Smooth muscle cell (in vitro differentiated cells): ENCODE measurements at regions not wholly inside any gene's neighbourhood (a gene's known extent, or its start where the extent isn't known, plus 50 kb on each side); places are given as distances from the start of the nearest gene placed in this dataset.

Experiments
- DNase-seq: peaks from one replicate; lab custom pipeline; 2025; ENCODE audit not compliant: unreplicated experiment; lab: John Stamatoyannopoulos, UW
- H2AFZ ChIP-seq: fragments of 200-600 bp; sonication (generic); 2 replicates; pipeline ENCODE4 v1.6.0; 2016; ENCODE audit warnings: antibody characterized with exemption, low read depth, mild to moderate bottlenecking
- H3F3A ChIP-seq: fragments of 200-600 bp; sonication (generic); 2 replicates; pipeline ENCODE4 v1.6.0; 2017; ENCODE audit warnings: antibody characterized with exemption, low read depth
- H3K27ac ChIP-seq: fragments of 200-600 bp; sonication (generic); 2 replicates; pipeline ENCODE4 v1.5.1; 2016; ENCODE audit warnings: low read depth, mild to moderate bottlenecking
- H3K27me3 ChIP-seq: fragments of 200-600 bp; sonication (generic); 2 replicates; pipeline ENCODE4 v1.6.1; 2016; ENCODE audit warnings: low read depth, mild to moderate bottlenecking
- H3K36me3 ChIP-seq: fragments of 200-600 bp; sonication (generic); 2 replicates; pipeline ENCODE4 v1.5.1; 2016; ENCODE audit warnings: low read depth
- H3K4me1 ChIP-seq: fragments of 200-600 bp; sonication (generic); 2 replicates; pipeline ENCODE4 v1.5.1; 2016; ENCODE audit warnings: low read depth
- H3K4me2 ChIP-seq: fragments of 200-600 bp; sonication (generic); 2 replicates; pipeline ENCODE4 v1.6.0; 2016; ENCODE audit warnings: mild to moderate bottlenecking
- H3K4me3 ChIP-seq: fragments of 200-600 bp; sonication (generic); 2 replicates; pipeline ENCODE4 v1.5.1; 2016; ENCODE audit warnings: mild to moderate bottlenecking
- H3K79me2 ChIP-seq: fragments of 200-600 bp; sonication (generic); 2 replicates; pipeline ENCODE4 v1.6.0; 2016; ENCODE audit warnings: low read depth, mild to moderate bottlenecking
- H3K9ac ChIP-seq: fragments of 200-600 bp; sonication (generic); 2 replicates; pipeline ENCODE4 v1.6.0; 2016; ENCODE audit warnings: low read depth
- H3K9me3 ChIP-seq: fragments of 200-600 bp; sonication (generic); replicated peaks from 2 replicates; pipeline ENCODE4 v1.5.1; 2016; ENCODE audit warnings: low read depth
- H4K20me1 ChIP-seq: fragments of 200-600 bp; sonication (generic); 2 replicates; pipeline ENCODE4 v1.6.0; 2016; ENCODE audit warnings: low read depth
- CTCF ChIP-seq: fragments of 200-600 bp; sonication (generic); IDR thresholded peaks from 2 replicates; pipeline ENCODE4 v1.5.1; 2017; ENCODE audit warnings: borderline replicate concordance, mild to moderate bottlenecking, antibody characterized with exemption; ENCODE audit not compliant: insufficient read depth, poor library complexity, severe bottlenecking
- WGBS: methylation state at CpG from one replicate; pipeline ENCODE4 v1.1.7; 2016; ENCODE audit warnings: low lambda C conversion rate; 5-methylcytosine and 5-hydroxymethylcytosine counted together

- H3K79me2 ChIP-seq, result no peaks in the 10 kb centered on the region
- H4K20me1 ChIP-seq, result no peaks in the 10 kb centered on the region
- no peak overlapping the region for H3K4me3 ChIP-seq
- no peaks in the 10 kb centered on the region for H3K9me3 ChIP-seq
- H3K27me3 ChIP-seq, result no peaks in the 10 kb centered on the region
- H3K27ac ChIP-seq, result no peak overlapping the region
- DNase-seq, result no peak
- WGBS, result 96% methylated on average over 3 of the region's 3 CpGs
- H3K9ac ChIP-seq, result no peak overlapping the region
- H3K4me1 ChIP-seq, result no peaks in the 10 kb centered on the region
- H3K4me2 ChIP-seq, result no peak overlapping the region
- H3F3A ChIP-seq, result no peaks in the 10 kb centered on the region
- no peak overlapping the region for H2AFZ ChIP-seq
- TF ChIP-seq CTCF, result no peak
- H3K36me3 ChIP-seq, result no peaks in the 10 kb centered on the region
Measured at GRCh38 chr16:52725043-52725442, 178.1 kb upstream of the TOX3 start.

GRCh38 chr16:52721331-52721730 is 174.4 kb upstream of the TOX3 start:
- H3K27me3 ChIP-seq, result no peaks in the 10 kb centered on the region
- TF ChIP-seq CTCF, result no peak

GRCh38 chr16:52718046-52718445 is 171.1 kb upstream of the TOX3 start:
- no peak overlapping the region for H3K4me2 ChIP-seq
- 78% methylated on average over 4 of the region's 4 CpGs for WGBS
- no peaks in the 10 kb centered on the region for H4K20me1 ChIP-seq
- H2AFZ ChIP-seq, result no peak overlapping the region
- no peak overlapping the region for H3K4me3 ChIP-seq
- H3K9me3 ChIP-seq, result no peaks in the 10 kb centered on the region
- no peak for DNase-seq
- TF ChIP-seq CTCF, result no peak
- no peaks in the 10 kb centered on the region for H3F3A ChIP-seq
- no peak overlapping the region for H3K27ac ChIP-seq
- H3K4me1 ChIP-seq, result no peaks in the 10 kb centered on the region
- H3K27me3 ChIP-seq, result no peaks in the 10 kb centered on the region
- no peak overlapping the region for H3K9ac ChIP-seq
- no peaks in the 10 kb centered on the region for H3K36me3 ChIP-seq
- H3K79me2 ChIP-seq, result no peaks in the 10 kb centered on the region

More at GRCh38 chr16:52721331-52721730, 174.4 kb upstream of the TOX3 start:
- H2AFZ ChIP-seq, result no peak overlapping the region
- H3K27ac ChIP-seq, result no peak overlapping the region
- no peak overlapping the region for H3K4me3 ChIP-seq
- no peaks in the 10 kb centered on the region for H3K36me3 ChIP-seq
- no peak for DNase-seq
- no peak overlapping the region for H3K4me2 ChIP-seq
- 82% methylated on average over 6 of the region's 6 CpGs for WGBS
- no peaks in the 10 kb centered on the region for H4K20me1 ChIP-seq
- H3K4me1 ChIP-seq, result no peaks in the 10 kb centered on the region
- no peaks in the 10 kb centered on the region for H3F3A ChIP-seq
- H3K9ac ChIP-seq, result no peak overlapping the region
- no peaks in the 10 kb centered on the region for H3K79me2 ChIP-seq
- no peaks in the 10 kb centered on the region for H3K9me3 ChIP-seq

GRCh38 chr16:52713740-52714139 is 166.8 kb upstream of the TOX3 start:
- no peaks in the 10 kb centered on the region for H3F3A ChIP-seq
- no peak overlapping the region for H3K4me3 ChIP-seq
- H3K9me3 ChIP-seq, result no peaks in the 10 kb centered on the region
- TF ChIP-seq CTCF, result no peak
- no peaks in the 10 kb centered on the region for H3K79me2 ChIP-seq
- no peaks in the 10 kb centered on the region for H3K4me1 ChIP-seq
- no peaks in the 10 kb centered on the region for H4K20me1 ChIP-seq
- no peak overlapping the region for H3K27ac ChIP-seq
- DNase-seq, result no peak
- H3K36me3 ChIP-seq, result no peaks in the 10 kb centered on the region
- H3K9ac ChIP-seq, result no peak overlapping the region
- H3K4me2 ChIP-seq, result no peak overlapping the region
- no peaks in the 10 kb centered on the region for H3K27me3 ChIP-seq
- WGBS, result 66% methylated on average over 7 of the region's 7 CpGs
- H2AFZ ChIP-seq, result no peak overlapping the region
